Endothelial cell (in vitro differentiated cells): ENCODE measurements at regions not wholly inside any gene's neighbourhood (a gene's known extent, or its start where the extent isn't known, plus 50 kb on each side); places are given as distances from the start of the nearest gene placed in this dataset.

Experiments
- DNase-seq: peaks from one replicate; pipeline ENCODE4 v3.0.0; 2021; ENCODE audit warnings: low spot score
- H3K27ac Mint-ChIP-seq: one replicate; pipeline ENCODE4 v1.8.0; 2021; ENCODE audit warnings: mixed read lengths, inconsistent platforms; ENCODE audit not compliant: unreplicated experiment
- H3K27me3 Mint-ChIP-seq: one replicate; pipeline ENCODE4 v1.8.0; 2021; ENCODE audit warnings: mild to moderate bottlenecking, moderate library complexity, mixed read lengths, inconsistent platforms; ENCODE audit not compliant: unreplicated experiment
- H3K36me3 Mint-ChIP-seq: one replicate; pipeline ENCODE4 v1.8.0; 2021; ENCODE audit warnings: mild to moderate bottlenecking, low read depth, mixed read lengths, inconsistent platforms; ENCODE audit not compliant: unreplicated experiment
- H3K4me1 Mint-ChIP-seq: one replicate; pipeline ENCODE4 v1.8.0; 2021; ENCODE audit warnings: mild to moderate bottlenecking, mixed read lengths, inconsistent platforms; ENCODE audit not compliant: unreplicated experiment
- H3K4me3 Mint-ChIP-seq: one replicate; pipeline ENCODE4 v1.8.0; 2021; ENCODE audit warnings: mild to moderate bottlenecking, mixed read lengths, inconsistent platforms; ENCODE audit not compliant: unreplicated experiment
- H3K9me3 Mint-ChIP-seq: one replicate; pipeline ENCODE4 v1.8.0; 2021; ENCODE audit warnings: mixed read lengths, inconsistent platforms; ENCODE audit not compliant: unreplicated experiment
- CTCF ChIP-seq: fragments of 200-600 bp; sonication (generic); IDR thresholded peaks from one replicate; pipeline ENCODE4 v1.5.0; 2021; ENCODE audit warnings: antibody characterized with exemption; ENCODE audit not compliant: unreplicated experiment

DNA sequence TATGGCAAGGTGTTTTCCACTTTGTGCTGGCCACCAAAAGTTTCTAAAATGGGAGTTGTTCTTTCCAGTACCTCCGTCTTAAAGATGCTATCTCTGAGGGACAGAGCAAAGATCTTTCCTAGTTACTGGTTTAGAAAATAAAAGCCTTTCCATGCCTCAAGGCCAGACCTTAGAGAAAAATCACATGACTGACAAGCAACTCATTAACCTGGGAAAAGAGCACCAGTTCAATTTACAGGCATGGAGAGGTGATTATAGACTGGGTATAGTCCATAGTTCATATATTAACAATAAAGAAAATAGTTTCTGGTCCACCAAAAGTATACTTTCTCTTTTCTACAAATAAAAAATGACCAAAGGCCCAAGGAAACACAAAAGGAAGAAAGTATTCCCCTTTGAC, 230.7 kb downstream of the TOX3 start:
- Mint-ChIP-seq H3K27ac (no peak overlapping the region), H3K27me3 (no peaks in the 10 kb centered on the region), H3K36me3 (no peaks in the 10 kb centered on the region), H3K9me3 (no peaks in the 10 kb centered on the region), H3K4me3 (no peak overlapping the region), H3K4me1 (peaks cover 5% of the 10 kb centered on the region)
- no peak for TF ChIP-seq CTCF
- no peak for DNase-seq

DNA sequence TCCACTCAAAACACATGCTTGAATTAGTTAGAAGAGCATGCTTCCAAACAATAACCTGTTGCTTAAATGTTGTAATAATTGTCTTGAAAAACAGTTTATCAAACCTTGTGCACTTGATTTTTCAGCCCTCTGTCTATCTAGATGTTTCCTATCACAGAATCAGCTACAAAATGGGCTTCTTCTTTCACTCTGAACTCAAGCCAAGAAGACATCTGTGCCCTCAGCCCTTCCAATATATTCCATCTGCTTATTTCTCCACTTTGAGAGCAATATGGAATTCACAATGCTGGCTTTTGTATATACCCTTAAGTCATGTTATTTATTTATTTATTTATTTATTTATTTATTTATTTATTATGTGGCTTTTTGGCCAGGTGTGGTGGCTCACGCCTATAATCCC, 234.2 kb downstream of the TOX3 start:
- Mint-ChIP-seq H3K4me3 (no peak overlapping the region), H3K27me3 (no peaks in the 10 kb centered on the region), H3K27ac (no peak overlapping the region), H3K9me3 (no peaks in the 10 kb centered on the region), H3K36me3 (no peaks in the 10 kb centered on the region), H3K4me1 (peaks cover 5% of the 10 kb centered on the region)
- no peak for DNase-seq
- no peak for TF ChIP-seq CTCF

- Mint-ChIP-seq H3K4me3 (no peak overlapping the region), H3K36me3 (no peaks in the 10 kb centered on the region), H3K27ac (no peak overlapping the region), H3K27me3 (peaks cover 1% of the 10 kb centered on the region), H3K9me3 (no peaks in the 10 kb centered on the region), H3K4me1 (no peaks in the 10 kb centered on the region)
- no peak for TF ChIP-seq CTCF
- no peak for DNase-seq
These were observed 237.2 kb downstream of the TOX3 start for GRCh38 chr16:52309446-52310416.

- DNase-seq, result no peak
- Mint-ChIP-seq H3K27ac (no peak overlapping the region), H3K9me3 (no peaks in the 10 kb centered on the region), H3K4me3 (no peak overlapping the region), H3K27me3 (peaks cover 1% of the 10 kb centered on the region), H3K36me3 (no peaks in the 10 kb centered on the region), H3K4me1 (no peaks in the 10 kb centered on the region)
- TF ChIP-seq CTCF, result no peak
These were observed 238.9 kb downstream of the TOX3 start for GRCh38 chr16:52308051-52308450.

- H3K36me3 Mint-ChIP-seq, result no peaks in the 10 kb centered on the region
- no peak for TF ChIP-seq CTCF
- no peaks in the 10 kb centered on the region for H3K27me3 Mint-ChIP-seq
- DNase-seq, result no peak
- no peaks in the 10 kb centered on the region for H3K9me3 Mint-ChIP-seq
- H3K4me3 Mint-ChIP-seq, result no peak overlapping the region
- no peaks in the 10 kb centered on the region for H3K4me1 Mint-ChIP-seq
- H3K27ac Mint-ChIP-seq, result no peak overlapping the region
These were observed 245.9 kb downstream of the TOX3 start for GRCh38 chr16:52301026-52301425.
